SU-DHL-6 (cell line): ENCODE measurements at regions not wholly inside any gene's neighbourhood (a gene's known extent, or its start where the extent isn't known, plus 50 kb on each side); places are given as distances from the start of the nearest gene placed in this dataset.

Experiments
- H2AFZ ChIP-seq: fragments of 200-600 bp; sonication (generic); 2 replicates; pipeline ENCODE4 v1.6.1; 2014; ENCODE audit warnings: low read depth, mild to moderate bottlenecking, moderate library complexity, mixed read lengths, antibody characterized with exemption, low read length; ENCODE audit not compliant: severe bottlenecking
- H3F3A ChIP-seq: fragments of 200-600 bp; shearing (Covaris generic); 2 replicates; pipeline ENCODE4 v1.6.0; 2016; ENCODE audit warnings: antibody characterized with exemption, mild to moderate bottlenecking; ENCODE audit not compliant: insufficient read depth
- H3K27ac ChIP-seq: fragments of 200-600 bp; sonication (generic); 2 replicates; pipeline ENCODE4 v1.5.1; 2016; ENCODE audit warnings: low read depth, mild to moderate bottlenecking, low read length, moderate library complexity, mixed read lengths
- H3K27me3 ChIP-seq: fragments of 200-600 bp; sonication (generic), shearing (Covaris generic); 2 replicates; pipeline ENCODE4 v1.6.0; 2014; ENCODE audit warnings: mild to moderate bottlenecking, low read length
- H3K36me3 ChIP-seq: fragments of 200-600 bp; sonication (generic); 2 replicates; pipeline ENCODE4 v1.6.1; 2014; ENCODE audit warnings: mild to moderate bottlenecking, low read length, mixed read lengths
- H3K4me2 ChIP-seq: fragments of 300-600, 200-600 bp; shearing (Covaris generic), sonication (generic); 2 replicates; pipeline ENCODE4 v1.6.0; 2014; ENCODE audit warnings: low read length, low read depth, mild to moderate bottlenecking; ENCODE audit not compliant: poor library complexity, severe bottlenecking
- H3K4me3 ChIP-seq: fragments of 200-600 bp; sonication (generic); 2 replicates; pipeline ENCODE4 v1.5.1; 2014; ENCODE audit warnings: antibody characterized with exemption, low read length, mild to moderate bottlenecking, mixed read lengths; ENCODE audit not compliant: insufficient read depth, poor library complexity, severe bottlenecking
- H3K79me2 ChIP-seq: fragments of 200-600 bp; sonication (generic); 2 replicates; pipeline ENCODE4 v1.6.1; 2014; ENCODE audit warnings: mild to moderate bottlenecking, low read length, moderate library complexity; ENCODE audit not compliant: insufficient read depth
- H3K9ac ChIP-seq: fragments of 200-600 bp; sonication (generic); 2 replicates; pipeline ENCODE4 v1.7.0; 2014; ENCODE audit warnings: mild to moderate bottlenecking, low read length
- H3K9me2 ChIP-seq: fragments of 200-600 bp; sonication (generic); replicated peaks from 2 replicates; pipeline ENCODE4 v1.6.1; 2014; ENCODE audit warnings: low read length; ENCODE audit not compliant: insufficient read depth
- H3K9me3 ChIP-seq: fragments of 200-600 bp; sonication (generic); 2 replicates; pipeline ENCODE4 v1.6.1; 2014; ENCODE audit warnings: low read length, mixed read lengths; ENCODE audit not compliant: insufficient read depth
- H4K20me1 ChIP-seq: fragments of 200-600 bp; sonication (generic); 2 replicates; pipeline ENCODE4 v1.6.1; 2014; ENCODE audit warnings: low read depth, mild to moderate bottlenecking, antibody characterized with exemption, low read length, moderate library complexity, mixed read lengths
- EZH2phosphoT487 ChIP-seq: fragments of 200-600 bp; sonication (generic), shearing (Covaris generic); conservative IDR thresholded peaks from 2 replicates; pipeline ENCODE4 v1.6.1; 2018; ENCODE audit warnings: mild to moderate bottlenecking, antibody characterized with exemption, low read length, moderate library complexity, mixed read lengths
- TF ChIP-seq, protein P1 (sequence below): fragments of 200-600 bp; sonication (generic); IDR thresholded peaks from one replicate; pipeline ENCODE4 v1.5.1; 2017; ENCODE audit warnings: antibody characterized with exemption, mild to moderate bottlenecking, low read length, moderate library complexity; ENCODE audit not compliant: insufficient read depth, poor library complexity, severe bottlenecking

DNA sequence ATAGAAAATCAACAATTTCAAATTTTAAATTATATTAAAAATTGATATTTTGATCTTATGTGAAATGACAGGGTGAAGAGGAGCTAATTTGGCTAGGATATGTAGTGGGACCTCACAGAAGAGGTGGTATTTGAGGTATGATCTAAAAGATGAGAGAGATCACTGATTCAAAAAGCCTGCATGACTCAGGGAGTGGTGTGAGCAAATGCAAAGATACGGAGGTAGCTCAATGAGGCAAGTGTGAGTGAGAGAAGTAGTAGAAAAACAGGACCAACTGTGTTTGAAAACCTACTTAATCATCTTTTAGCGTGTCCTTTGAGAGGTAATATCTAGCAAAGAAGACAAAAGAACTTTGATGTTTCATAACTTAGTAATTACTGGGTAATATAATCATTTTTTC lies 557.5 kb downstream of the DSC3 start:
- no peak for TF ChIP-seq EZH2phosphoT487
- TF ChIP-seq, protein P1, sequence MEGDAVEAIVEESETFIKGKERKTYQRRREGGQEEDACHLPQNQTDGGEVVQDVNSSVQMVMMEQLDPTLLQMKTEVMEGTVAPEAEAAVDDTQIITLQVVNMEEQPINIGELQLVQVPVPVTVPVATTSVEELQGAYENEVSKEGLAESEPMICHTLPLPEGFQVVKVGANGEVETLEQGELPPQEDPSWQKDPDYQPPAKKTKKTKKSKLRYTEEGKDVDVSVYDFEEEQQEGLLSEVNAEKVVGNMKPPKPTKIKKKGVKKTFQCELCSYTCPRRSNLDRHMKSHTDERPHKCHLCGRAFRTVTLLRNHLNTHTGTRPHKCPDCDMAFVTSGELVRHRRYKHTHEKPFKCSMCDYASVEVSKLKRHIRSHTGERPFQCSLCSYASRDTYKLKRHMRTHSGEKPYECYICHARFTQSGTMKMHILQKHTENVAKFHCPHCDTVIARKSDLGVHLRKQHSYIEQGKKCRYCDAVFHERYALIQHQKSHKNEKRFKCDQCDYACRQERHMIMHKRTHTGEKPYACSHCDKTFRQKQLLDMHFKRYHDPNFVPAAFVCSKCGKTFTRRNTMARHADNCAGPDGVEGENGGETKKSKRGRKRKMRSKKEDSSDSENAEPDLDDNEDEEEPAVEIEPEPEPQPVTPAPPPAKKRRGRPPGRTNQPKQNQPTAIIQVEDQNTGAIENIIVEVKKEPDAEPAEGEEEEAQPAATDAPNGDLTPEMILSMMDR = no peak
- no peaks in the 10 kb centered on the region for H3K27me3 ChIP-seq
- H3K9me3 ChIP-seq = no peaks in the 10 kb centered on the region
- no peaks in the 10 kb centered on the region for H3K79me2 ChIP-seq
- H2AFZ ChIP-seq = no peak overlapping the region
- H4K20me1 ChIP-seq = no peaks in the 10 kb centered on the region
- H3K4me3 ChIP-seq = no peak overlapping the region
- H3K9me2 ChIP-seq = no peaks in the 10 kb centered on the region
- H3K9ac ChIP-seq = no peak overlapping the region
- no peaks in the 10 kb centered on the region for H3K36me3 ChIP-seq
- no peak overlapping the region for H3K4me2 ChIP-seq
- no peak overlapping the region for H3K27ac ChIP-seq
- H3F3A ChIP-seq = no peaks in the 10 kb centered on the region

DNA sequence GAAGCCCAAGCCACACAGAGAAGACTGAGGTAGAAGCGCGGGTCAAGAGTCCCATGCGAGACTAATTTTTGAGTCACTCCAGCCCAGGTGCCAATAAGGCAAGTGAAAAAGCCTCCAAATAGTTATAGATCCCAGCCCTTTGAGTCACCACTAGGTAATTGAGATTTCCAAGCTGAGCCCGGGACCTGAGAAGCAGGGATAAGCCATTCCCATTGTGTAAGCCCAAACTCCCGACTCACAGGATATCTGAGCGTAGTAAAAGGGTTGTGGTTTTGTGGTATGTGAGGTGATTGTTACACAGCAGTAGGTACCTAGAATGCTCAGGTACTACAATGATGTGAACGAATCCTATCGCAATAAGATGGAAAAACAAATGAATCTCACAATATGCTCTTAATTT lies 560.7 kb downstream of the DSC3 start:
- no peak for TF ChIP-seq EZH2phosphoT487
- TF ChIP-seq, protein P1 = no peak
- no peak overlapping the region for H3K9ac ChIP-seq
- no peak overlapping the region for H2AFZ ChIP-seq
- no peaks in the 10 kb centered on the region for H3K36me3 ChIP-seq
- H3K4me3 ChIP-seq = no peak overlapping the region
- H3F3A ChIP-seq = no peaks in the 10 kb centered on the region
- no peak overlapping the region for H3K4me2 ChIP-seq
- H3K27ac ChIP-seq = no peak overlapping the region
- H3K9me2 ChIP-seq = no peaks in the 10 kb centered on the region
- H3K9me3 ChIP-seq = no peaks in the 10 kb centered on the region
- H3K79me2 ChIP-seq = no peaks in the 10 kb centered on the region
- H4K20me1 ChIP-seq = no peaks in the 10 kb centered on the region
- no peaks in the 10 kb centered on the region for H3K27me3 ChIP-seq

DNA sequence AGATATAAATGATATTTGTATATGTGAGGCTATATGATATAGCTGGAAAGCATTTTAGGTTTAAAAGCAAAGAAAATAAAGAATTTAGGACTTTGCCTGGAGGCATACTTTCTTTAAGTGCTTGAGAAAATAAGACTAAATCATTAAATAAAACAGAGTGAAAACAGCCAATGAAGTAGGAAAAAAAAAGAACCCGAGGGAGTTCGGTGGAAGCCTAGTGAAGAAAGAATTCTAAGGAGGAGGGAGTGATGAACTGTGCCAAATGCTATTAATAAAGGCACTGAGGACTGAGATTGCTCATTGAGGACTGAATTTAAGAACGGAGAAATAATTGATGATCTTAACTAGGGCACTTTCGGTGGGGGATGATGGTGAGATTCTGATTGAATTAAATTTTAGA lies 573.5 kb downstream of the DSC3 start:
- TF ChIP-seq, protein P1 = no peak
- no peak for TF ChIP-seq EZH2phosphoT487
- peaks cover 4% of the 10 kb centered on the region; the same call in 1 of the 2 replicates for H4K20me1 ChIP-seq
- H3K9me3 ChIP-seq = no peaks in the 10 kb centered on the region
- no peak overlapping the region for H3K4me3 ChIP-seq
- H3K9me2 ChIP-seq = 0 out of 2 replicates have a peak, but pooled peaks cover 7% of the 10 kb centered on the region
- H3K36me3 ChIP-seq = no peaks in the 10 kb centered on the region
- no peaks in the 10 kb centered on the region for H3K79me2 ChIP-seq
- H3K9ac ChIP-seq = no peak overlapping the region
- no peaks in the 10 kb centered on the region for H3K27me3 ChIP-seq
- no peak overlapping the region for H3K4me2 ChIP-seq
- H3K27ac ChIP-seq = no peak overlapping the region
- no peak overlapping the region for H2AFZ ChIP-seq
- H3F3A ChIP-seq = no peaks in the 10 kb centered on the region
